ENCODE measurements at regions not wholly inside any gene's neighbourhood (a gene's known extent, or its start where the extent isn't known, plus 50 kb on each side); places are given as distances from the start of the nearest gene placed in this dataset.

DNA sequence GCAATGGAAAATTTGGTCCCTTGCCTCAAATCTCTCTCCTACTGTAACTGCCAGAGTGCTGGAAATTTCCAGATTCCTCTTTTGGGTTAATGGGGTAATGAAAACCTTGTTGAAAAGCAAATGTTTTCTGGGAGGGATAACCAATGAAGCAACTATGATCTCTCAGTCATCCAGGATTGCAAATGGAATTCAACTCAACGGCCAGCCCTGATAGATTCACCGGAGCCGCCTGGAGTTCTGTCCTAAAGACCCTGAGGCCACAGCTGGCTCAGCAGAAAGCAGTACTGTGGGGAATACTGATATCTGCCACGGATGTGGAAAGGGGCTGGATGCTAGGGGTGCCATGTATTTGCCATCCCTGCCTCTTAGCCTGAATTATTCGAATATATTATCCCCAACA, 167.8 kb downstream of the NRP2 start:
- Histone ChIP-seq H3K9ac (ENCODE audit: insufficient read depth, low read length) (no peak overlapping the region), H3K27ac (ENCODE audit: insufficient read depth, low read length) (no peak overlapping the region), H2AFZ (ENCODE audit: low read length) (no peak overlapping the region), H3K27me3 (ENCODE audit: control insufficient read depth, insufficient read depth, low read length) (peaks cover 6% of the 10 kb centered on the region), H3K4me3 (replicated peaks in 1 of 4; ENCODE audit: control extremely low read depth in 1 of 4, insufficient read depth in 1 of 4, low read depth in 3 of 4, low read length in 4 of 4) (no peak overlapping the region), H3K4me1 (ENCODE audit: control insufficient read depth, extremely low read depth, insufficient read depth, low read length) (peaks cover 3% of the 10 kb centered on the region), H3K79me2 (ENCODE audit: control insufficient read depth, insufficient read depth, low read length) (no peaks in the 10 kb centered on the region), H3K9me3 (ENCODE audit: control insufficient read depth, insufficient read depth, low read depth, low read length) (no peaks in the 10 kb centered on the region), H4K20me1 (ENCODE audit: control insufficient read depth, extremely low read depth, insufficient read depth, low read length) (no peaks in the 10 kb centered on the region), H3K4me2 (ENCODE audit: extremely low read depth, insufficient read depth, low read length) (no peak overlapping the region), H3K36me3 (ENCODE audit: control insufficient read depth, insufficient read depth, low read length) (no peaks in the 10 kb centered on the region)
- no peak for DNase-seq (ENCODE audit: low read depth in 2 of 2)
- no peak for TF ChIP-seq EZH2 (IDR thresholded peaks at IDR 0.05; ENCODE audit: low read length, missing control alignments)

DNA sequence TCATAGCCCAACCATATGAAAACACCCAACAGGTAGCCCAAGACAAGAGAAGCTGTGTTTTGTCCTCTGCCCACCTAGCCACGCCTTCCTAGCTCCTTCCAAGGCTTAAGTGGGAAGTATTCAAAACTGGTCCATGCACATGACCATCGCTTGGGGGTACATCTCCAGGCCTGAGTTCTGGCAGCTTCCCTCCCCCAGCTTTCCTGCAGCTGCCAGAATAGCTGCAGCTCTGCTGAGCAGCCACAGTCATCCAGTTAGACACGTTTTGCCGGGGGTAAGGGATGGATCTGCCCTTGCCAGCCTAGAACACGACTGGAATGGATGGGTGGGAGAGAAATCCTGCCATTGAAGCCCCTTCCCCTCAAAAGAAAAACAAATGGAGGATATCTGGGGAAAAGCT, 166.8 kb downstream of the NRP2 start:
- no peak for TF ChIP-seq EZH2 (IDR thresholded peaks at IDR 0.05; ENCODE audit: low read length, missing control alignments)
- no peak for TF ChIP-seq CTCF (conservative IDR thresholded peaks at IDR 0.05 in 1 of 2, IDR thresholded peaks at IDR 0.05 in 1 of 2; ENCODE audit: low read depth in 1 of 2, low read length in 2 of 2)
- no peak overlapping the region for H3K4me3 ChIP-seq (replicated peaks in 1 of 4; ENCODE audit: control extremely low read depth in 1 of 4, insufficient read depth in 1 of 4, low read depth in 3 of 4, low read length in 4 of 4)
- peak in 1 of 2 donors; percentile 18 for DNase-seq (ENCODE audit: low read depth in 2 of 2)
- no peaks in the 10 kb centered on the region for H3K9me3 ChIP-seq (ENCODE audit: control insufficient read depth, insufficient read depth, low read depth, low read length)
- no peak overlapping the region for H3K9ac ChIP-seq (ENCODE audit: insufficient read depth, low read length)
- H3K79me2 ChIP-seq (ENCODE audit: control insufficient read depth, insufficient read depth, low read length): no peaks in the 10 kb centered on the region
- no peak overlapping the region for H3K27ac ChIP-seq (ENCODE audit: insufficient read depth, low read length)
- H2AFZ ChIP-seq (ENCODE audit: low read length): no peak overlapping the region
- H3K4me2 ChIP-seq (ENCODE audit: extremely low read depth, insufficient read depth, low read length): no peak overlapping the region
- no peaks in the 10 kb centered on the region for H3K36me3 ChIP-seq (ENCODE audit: control insufficient read depth, insufficient read depth, low read length)
- H4K20me1 ChIP-seq (ENCODE audit: control insufficient read depth, extremely low read depth, insufficient read depth, low read length): no peaks in the 10 kb centered on the region
- H3K27me3 ChIP-seq (ENCODE audit: control insufficient read depth, insufficient read depth, low read length): peaks cover 6% of the 10 kb centered on the region
- H3K4me1 ChIP-seq (ENCODE audit: control insufficient read depth, extremely low read depth, insufficient read depth, low read length): peaks cover 3% of the 10 kb centered on the region

DNA sequence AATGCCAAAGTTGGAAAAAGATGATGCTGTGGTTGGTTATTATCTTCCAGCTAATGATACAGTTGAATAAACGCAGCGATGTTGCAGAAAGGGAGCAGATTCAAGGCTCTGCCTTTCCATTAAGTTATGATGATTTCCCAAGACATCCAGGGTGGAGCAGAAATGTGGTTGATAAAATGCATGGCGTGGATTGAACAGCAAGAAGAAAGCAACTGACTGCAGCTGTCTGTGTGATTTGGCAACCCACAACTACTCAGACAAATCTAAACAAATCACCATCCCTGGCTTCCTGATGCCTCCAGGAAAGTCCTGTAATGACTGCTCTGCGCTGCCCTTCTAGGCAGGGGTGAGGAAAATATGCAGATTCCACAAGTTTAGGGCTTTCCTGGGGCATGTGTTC, 166.3 kb downstream of the NRP2 start:
- H3K27ac ChIP-seq (ENCODE audit: insufficient read depth, low read length): no peak overlapping the region
- no peak overlapping the region for H2AFZ ChIP-seq (ENCODE audit: low read length)
- H4K20me1 ChIP-seq (ENCODE audit: control insufficient read depth, extremely low read depth, insufficient read depth, low read length): no peaks in the 10 kb centered on the region
- H3K4me1 ChIP-seq (ENCODE audit: control insufficient read depth, extremely low read depth, insufficient read depth, low read length): peaks cover 3% of the 10 kb centered on the region
- peak; percentile 59 to 92 for DNase-seq (ENCODE audit: low read depth in 2 of 2)
- no peak overlapping the region for H3K4me3 ChIP-seq (replicated peaks in 1 of 4; ENCODE audit: control extremely low read depth in 1 of 4, insufficient read depth in 1 of 4, low read depth in 3 of 4, low read length in 4 of 4)
- H3K27me3 ChIP-seq (ENCODE audit: control insufficient read depth, insufficient read depth, low read length): peaks cover 6% of the 10 kb centered on the region
- TF ChIP-seq EZH2 (IDR thresholded peaks at IDR 0.05; ENCODE audit: low read length, missing control alignments): no peak
- no peak for TF ChIP-seq CTCF (conservative IDR thresholded peaks at IDR 0.05 in 1 of 2, IDR thresholded peaks at IDR 0.05 in 1 of 2; ENCODE audit: low read depth in 1 of 2, low read length in 2 of 2)
- H3K9me3 ChIP-seq (ENCODE audit: control insufficient read depth, insufficient read depth, low read depth, low read length): no peaks in the 10 kb centered on the region
- no peaks in the 10 kb centered on the region for H3K36me3 ChIP-seq (ENCODE audit: control insufficient read depth, insufficient read depth, low read length)
- H3K4me2 ChIP-seq (ENCODE audit: extremely low read depth, insufficient read depth, low read length): no peak overlapping the region
- H3K9ac ChIP-seq (ENCODE audit: insufficient read depth, low read length): no peak overlapping the region
- no peaks in the 10 kb centered on the region for H3K79me2 ChIP-seq (ENCODE audit: control insufficient read depth, insufficient read depth, low read length)

Measured in fibroblast of lung (primary cell).